B cell (primary cell): ENCODE measurements at regions not wholly inside any gene's neighbourhood (a gene's known extent, or its start where the extent isn't known, plus 50 kb on each side); places are given as distances from the start of the nearest gene placed in this dataset.

Experiments
- ATAC-seq: fragments of 200-7000 bp; cut with Tn5 transposase; one replicate; pipeline ENCODE4 v1.10.0; 2021; ENCODE audit warnings: low read depth, mild to moderate bottlenecking, moderate number of reproducible peaks, moderate library complexity
- CTCF ChIA-PET: fragments of 350-600 bp; sonication (Branson Sonifier 250); formaldehyde crosslinking; loops from one replicate; lab custom pipeline; 2021; ENCODE audit warnings: antibody characterized with exemption, inconsistent platforms; lab: Charles Lee
- POLR2A ChIA-PET: fragments of 350-600 bp; sonication (Branson Sonifier 250); formaldehyde crosslinking; loops from one replicate; lab custom pipeline; 2021; ENCODE audit warnings: antibody characterized with exemption; lab: Charles Lee
- DNase-seq: peaks from one replicate; pipeline ENCODE4 v3.0.0; 2013
- H2AFZ ChIP-seq: 2 replicates; pipeline ENCODE4 v1.6.1; 2012; ENCODE audit warnings: mild to moderate bottlenecking, low read depth, low read length; ENCODE audit not compliant: insufficient read depth, poor library complexity, severe bottlenecking
- H3K27ac ChIP-seq, 2 donors: 1 replicate in 1 of 2; 2 replicates in 1 of 2; pipeline ENCODE4 v1.5.1; 2012 to 2013; ENCODE audit warnings: low read length in 2 of 2, mild to moderate bottlenecking in 2 of 2, moderate library complexity in 1 of 2
- H3K27me3 ChIP-seq, 4 experiments: fragments of 200-600 bp in 1 of 4; sonication (generic) in 1 of 4; replicated peaks in 1 of 4; 1 replicate in 2 of 4; 2 replicates in 2 of 4; pipeline versions ENCODE4 v1.6.1 to v1.7.0; 2013 to 2016; ENCODE audit warnings: low read length in 3 of 4, mild to moderate bottlenecking in 2 of 4, mixed read lengths in 1 of 4, moderate library complexity in 1 of 4; ENCODE audit not compliant: insufficient read depth in 4 of 4, control insufficient read depth in 3 of 4; ENCODE audit errors: control extremely low read depth in 1 of 4
- H3K36me3 ChIP-seq, 2 experiments: replicated peaks in 1 of 2; 1 replicate in 1 of 2; 2 replicates in 1 of 2; pipeline versions ENCODE4 v1.6.1 to v1.7.1; 2013; ENCODE audit warnings: low read length in 1 of 2; ENCODE audit not compliant: insufficient read depth in 2 of 2, control insufficient read depth in 1 of 2; ENCODE audit errors: control extremely low read depth in 1 of 2, extremely low read depth in 1 of 2
- H3K4me1 ChIP-seq, 2 donors: fragments of 200-600 bp in 1 of 2; sonication (generic) in 1 of 2; 1 replicate in 1 of 2; 2 replicates in 1 of 2; pipeline versions ENCODE4 v1.5.1 to v1.6.1; 2013 to 2017; ENCODE audit warnings: low read length in 2 of 2; ENCODE audit not compliant: control insufficient read depth in 2 of 2, insufficient read depth in 2 of 2
- H3K4me2 ChIP-seq: replicated peaks from 2 replicates; pipeline ENCODE3; 2012; ENCODE audit warnings: mild to moderate bottlenecking, low read depth, low read length; ENCODE audit not compliant: poor library complexity, severe bottlenecking
- H3K4me3 ChIP-seq, 5 experiments: fragments of 200-600 bp in 1 of 5; sonication (generic) in 1 of 5; 1 replicate in 3 of 5; 2 replicates in 2 of 5; pipeline versions ENCODE4 v1.5.1 to v1.7.0; 2011 to 2016; ENCODE audit warnings: low read length in 4 of 5, mild to moderate bottlenecking in 4 of 5, low read depth in 2 of 5, control low read depth in 1 of 5, moderate library complexity in 1 of 5; ENCODE audit not compliant: insufficient read depth in 1 of 5; ENCODE audit errors: control extremely low read depth in 1 of 5, extremely low read depth in 1 of 5
- H3K79me2 ChIP-seq: fragments of 200-600 bp; sonication (generic); one replicate; pipeline ENCODE4 v1.6.0; 2016; ENCODE audit warnings: low read length; ENCODE audit not compliant: control insufficient read depth, insufficient read depth
- H3K9ac ChIP-seq: fragments of 200-600 bp; sonication (generic); 2 replicates; pipeline ENCODE4 v1.6.1; 2017; ENCODE audit warnings: mild to moderate bottlenecking, low read length, moderate library complexity
- H3K9me3 ChIP-seq, 3 donors: one replicate each; pipeline versions ENCODE4 v1.6.1 to v1.7.1; 2013; ENCODE audit warnings: low read length in 2 of 3; ENCODE audit not compliant: control insufficient read depth in 2 of 3, insufficient read depth in 1 of 3; ENCODE audit errors: control extremely low read depth in 1 of 3
- H4K20me1 ChIP-seq: 2 replicates; pipeline ENCODE4 v1.6.0; 2012; ENCODE audit warnings: mild to moderate bottlenecking, low read length; ENCODE audit not compliant: insufficient read depth, control insufficient read depth, poor library complexity, severe bottlenecking
- H3K27ac Mint-ChIP-seq: one replicate; pipeline ENCODE4 v1.8.0; 2021; ENCODE audit warnings: mixed read lengths
- H3K27me3 Mint-ChIP-seq: one replicate; pipeline ENCODE4 v1.8.0; 2021; ENCODE audit warnings: mixed read lengths
- H3K4me1 Mint-ChIP-seq: one replicate; pipeline ENCODE4 v1.8.0; 2021; ENCODE audit warnings: mixed read lengths
- H3K4me3 Mint-ChIP-seq: one replicate; pipeline ENCODE4 v1.8.0; 2021; ENCODE audit warnings: mixed read lengths
- H3K9me3 Mint-ChIP-seq: one replicate; pipeline ENCODE4 v1.8.0; 2022; ENCODE audit warnings: mixed read lengths; ENCODE audit not compliant: insufficient read depth
- CTCF ChIP-seq: fragments of 200-600 bp; IDR thresholded peaks from one replicate; pipeline ENCODE4 v1.8.0; 2022; ENCODE audit warnings: antibody characterized with exemption, mild to moderate bottlenecking
- EZH2 ChIP-seq: IDR thresholded peaks from 2 replicates; pipeline ENCODE4 v1.6.1; 2012; ENCODE audit warnings: borderline replicate concordance, low read depth, mild to moderate bottlenecking, moderate library complexity, low read length; ENCODE audit not compliant: insufficient read depth, poor library complexity, severe bottlenecking
- WGBS: methylation state at CpG from one replicate; pipeline ENCODE4 v1.1.5; 2013; ENCODE audit warnings: missing lambda C conversion rate; ENCODE audit not compliant: insufficient coverage; 5-methylcytosine and 5-hydroxymethylcytosine counted together
- intact Hi-C: fragments of 100-400 bp; cut with micrococcal nuclease; formaldehyde crosslinking; loops from one replicate; pipeline ENCODE4 v1.10.0; 2022

GRCh38 chr14:101229666-101230065, 326.1 kb upstream of the RTL1 start:
- intact Hi-C loops, result no loop called here
- H3K9me3 Mint-ChIP-seq, result no peaks in the 10 kb centered on the region
- Histone ChIP-seq H3K27me3 (peaks cover 0 to 2% (median 0%) of the 10 kb centered on the region in 4 experiments), H3K79me2 (no peaks in the 10 kb centered on the region), H3K36me3 (no peaks in the 10 kb centered on the region), H3K4me2 (no peak overlapping the region), H3K9ac (no peak overlapping the region), H3K27ac (no peak overlapping the region), H3K4me1 (no peaks in the 10 kb centered on the region), H3K9me3 (peaks cover 0 to 9% (median 0%) of the 10 kb centered on the region in 3 donors), H3K4me3 (no peak overlapping the region), H2AFZ (no peak overlapping the region), H4K20me1 (no peaks in the 10 kb centered on the region)
- POLR2A ChIA-PET, result no interaction called here
- ATAC-seq (no peak), DNase-seq (no peak)
- H3K27me3 Mint-ChIP-seq, result no peaks in the 10 kb centered on the region
- TF ChIP-seq CTCF (no peak), EZH2 (no peak)
- CTCF ChIA-PET, result no interaction called here
- no peak overlapping the region for H3K27ac Mint-ChIP-seq
- H3K4me3 Mint-ChIP-seq, result no peak overlapping the region
- H3K4me1 Mint-ChIP-seq, result no peaks in the 10 kb centered on the region
- WGBS, result 97% methylated on average over 5 of the region's 27 CpGs

DNA sequence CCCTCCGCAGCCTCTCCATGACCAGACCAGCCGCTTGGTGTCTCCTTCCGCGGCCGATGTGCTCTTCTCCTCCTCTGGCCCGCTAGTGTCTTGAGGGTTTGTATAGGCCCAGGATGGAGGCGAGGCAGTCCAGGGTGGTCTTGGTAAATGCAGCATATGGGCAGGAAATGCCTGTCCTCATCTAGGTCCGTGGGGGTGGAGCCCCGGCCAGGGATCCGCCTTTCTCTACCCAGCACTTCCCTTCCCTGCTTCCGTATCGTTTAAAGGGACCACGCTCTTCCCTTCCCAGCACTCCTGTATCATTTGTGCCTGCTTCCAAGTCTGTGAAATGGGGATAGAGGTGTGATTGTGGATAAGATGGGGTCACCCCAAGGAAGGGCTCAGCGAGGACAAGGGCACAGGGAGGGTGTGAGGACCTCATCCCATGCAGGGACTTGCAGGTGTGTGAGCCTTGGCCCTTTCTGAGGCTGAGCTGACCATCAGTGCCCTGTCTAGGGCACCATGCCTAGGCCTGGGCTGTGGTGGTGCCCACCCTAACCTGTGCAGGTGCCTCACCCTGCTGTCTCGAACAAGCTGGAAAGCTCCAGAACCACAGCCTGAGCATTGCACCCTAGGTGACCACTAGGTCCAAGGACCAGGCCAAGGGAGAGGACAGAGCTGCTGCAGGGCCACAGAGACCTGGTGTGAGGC, 326.8 kb upstream of the RTL1 start:
- Mint-ChIP-seq H3K27me3 (no peaks in the 10 kb centered on the region), H3K4me3 (no peak overlapping the region), H3K27ac (no peak overlapping the region), H3K4me1 (no peaks in the 10 kb centered on the region), H3K9me3 (no peaks in the 10 kb centered on the region)
- no peak overlapping the region for H2AFZ ChIP-seq
- POLR2A ChIA-PET, result no interaction called here
- no peaks in the 10 kb centered on the region for H3K36me3 ChIP-seq
- no peak overlapping the region for H3K4me2 ChIP-seq
- no peaks in the 10 kb centered on the region for H3K4me1 ChIP-seq
- H3K27ac ChIP-seq, result no peak overlapping the region
- H3K4me3 ChIP-seq, result no peak overlapping the region
- ATAC-seq (no peak), DNase-seq (no peak)
- TF ChIP-seq EZH2, result no peak
- no peak for TF ChIP-seq CTCF
- no peak overlapping the region for H3K9ac ChIP-seq
- 96% methylated on average over 7 of the region's 15 CpGs for WGBS
- CTCF ChIA-PET, result no interaction called here
- intact Hi-C loops, result no loop called here
- peaks cover 0 to 2% (median 0%) of the 10 kb centered on the region in 4 experiments for H3K27me3 ChIP-seq
- no peaks in the 10 kb centered on the region for H3K79me2 ChIP-seq
- no peaks in the 10 kb centered on the region for H4K20me1 ChIP-seq
- H3K9me3 ChIP-seq, result peaks cover 0 to 5% (median 0%) of the 10 kb centered on the region in 3 donors
